ENCODE measurements at regions not wholly inside any gene's neighbourhood (a gene's known extent, or its start where the extent isn't known, plus 50 kb on each side); places are given as distances from the start of the nearest gene placed in this dataset.

DNA sequence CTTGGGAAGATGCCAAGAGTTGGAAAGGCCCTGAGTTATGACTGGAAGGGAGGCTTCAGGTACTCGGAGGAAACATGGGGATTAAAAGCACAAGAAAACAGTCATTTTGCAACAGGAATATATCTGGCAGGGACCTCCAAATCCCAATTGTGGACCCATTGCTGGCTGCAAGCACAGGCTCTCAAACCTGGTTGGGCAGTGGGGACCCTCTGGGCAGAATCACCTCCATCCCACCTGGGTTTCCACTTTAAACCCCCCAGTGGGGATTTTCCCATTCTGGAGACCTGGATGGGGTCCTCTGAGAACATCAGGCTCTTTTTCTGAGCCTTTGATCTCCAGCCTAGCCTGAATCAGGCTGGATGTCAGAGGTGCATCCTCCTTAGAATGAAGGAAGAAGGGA is 177.8 kb downstream of the ASMT start:
- no peak for TF ChIP-seq EZH2 (IDR thresholded peaks at IDR 0.05; ENCODE audit: borderline replicate concordance, insufficient read depth, low read depth, low read length, poor library complexity, severe bottlenecking)
- TF ChIP-seq, protein P1, sequence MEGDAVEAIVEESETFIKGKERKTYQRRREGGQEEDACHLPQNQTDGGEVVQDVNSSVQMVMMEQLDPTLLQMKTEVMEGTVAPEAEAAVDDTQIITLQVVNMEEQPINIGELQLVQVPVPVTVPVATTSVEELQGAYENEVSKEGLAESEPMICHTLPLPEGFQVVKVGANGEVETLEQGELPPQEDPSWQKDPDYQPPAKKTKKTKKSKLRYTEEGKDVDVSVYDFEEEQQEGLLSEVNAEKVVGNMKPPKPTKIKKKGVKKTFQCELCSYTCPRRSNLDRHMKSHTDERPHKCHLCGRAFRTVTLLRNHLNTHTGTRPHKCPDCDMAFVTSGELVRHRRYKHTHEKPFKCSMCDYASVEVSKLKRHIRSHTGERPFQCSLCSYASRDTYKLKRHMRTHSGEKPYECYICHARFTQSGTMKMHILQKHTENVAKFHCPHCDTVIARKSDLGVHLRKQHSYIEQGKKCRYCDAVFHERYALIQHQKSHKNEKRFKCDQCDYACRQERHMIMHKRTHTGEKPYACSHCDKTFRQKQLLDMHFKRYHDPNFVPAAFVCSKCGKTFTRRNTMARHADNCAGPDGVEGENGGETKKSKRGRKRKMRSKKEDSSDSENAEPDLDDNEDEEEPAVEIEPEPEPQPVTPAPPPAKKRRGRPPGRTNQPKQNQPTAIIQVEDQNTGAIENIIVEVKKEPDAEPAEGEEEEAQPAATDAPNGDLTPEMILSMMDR (IDR thresholded peaks at IDR 0.05) = no peak
- DNase-seq (no peak), ATAC-seq (ENCODE audit: low read depth) (no peak)
- intact Hi-C loops (cut with micrococcal nuclease) = no loop called here
- Histone ChIP-seq H3K27me3 (replicated peaks in 1 of 4; ENCODE audit: control extremely low read depth in 1 of 4, control insufficient read depth in 3 of 4, insufficient read depth in 4 of 4, low read length in 3 of 4) (no peaks in the 10 kb centered on the region), H3K4me3 (ENCODE audit: control extremely low read depth in 1 of 5, extremely low read depth in 1 of 5, insufficient read depth in 1 of 5, low read depth in 2 of 5, low read length in 4 of 5) (no peak overlapping the region), H3K36me3 (replicated peaks in 1 of 2; ENCODE audit: control extremely low read depth in 1 of 2, control insufficient read depth in 1 of 2, extremely low read depth in 1 of 2, insufficient read depth in 2 of 2, low read length in 1 of 2) (no peaks in the 10 kb centered on the region), H3K4me1 (ENCODE audit: control insufficient read depth in 2 of 2, insufficient read depth in 2 of 2, low read length in 2 of 2) (no peaks in the 10 kb centered on the region), H3K9ac (ENCODE audit: low read length) (no peak overlapping the region), H2AFZ (ENCODE audit: insufficient read depth, low read depth, low read length, poor library complexity, severe bottlenecking) (no peak overlapping the region), H3K9me3 (ENCODE audit: control extremely low read depth in 1 of 3, control insufficient read depth in 2 of 3, insufficient read depth in 1 of 3, low read length in 2 of 3) (peaks cover 0 to 13% (median 0%) of the 10 kb centered on the region in 3 donors), H4K20me1 (ENCODE audit: control insufficient read depth, insufficient read depth, low read length, poor library complexity, severe bottlenecking) (no peaks in the 10 kb centered on the region), H3K27ac (ENCODE audit: low read length in 2 of 2) (no peak overlapping the region), H3K79me2 (ENCODE audit: control insufficient read depth, insufficient read depth, low read length) (no peaks in the 10 kb centered on the region), H3K4me2 (replicated peaks; ENCODE audit: low read depth, low read length, poor library complexity, severe bottlenecking) (no peak overlapping the region)
- CTCF ChIA-PET = no interaction called here
- WGBS (ENCODE audit: insufficient coverage) = 100% methylated on average over 1 of the region's 1 CpG
- Mint-ChIP-seq H3K27me3 (peaks cover 3% of the 10 kb centered on the region), H3K4me1 (no peaks in the 10 kb centered on the region), H3K4me3 (no peak overlapping the region), H3K9me3 (ENCODE audit: insufficient read depth) (no peaks in the 10 kb centered on the region), H3K27ac (no peak overlapping the region)
- POLR2A ChIA-PET = no interaction called here

DNA sequence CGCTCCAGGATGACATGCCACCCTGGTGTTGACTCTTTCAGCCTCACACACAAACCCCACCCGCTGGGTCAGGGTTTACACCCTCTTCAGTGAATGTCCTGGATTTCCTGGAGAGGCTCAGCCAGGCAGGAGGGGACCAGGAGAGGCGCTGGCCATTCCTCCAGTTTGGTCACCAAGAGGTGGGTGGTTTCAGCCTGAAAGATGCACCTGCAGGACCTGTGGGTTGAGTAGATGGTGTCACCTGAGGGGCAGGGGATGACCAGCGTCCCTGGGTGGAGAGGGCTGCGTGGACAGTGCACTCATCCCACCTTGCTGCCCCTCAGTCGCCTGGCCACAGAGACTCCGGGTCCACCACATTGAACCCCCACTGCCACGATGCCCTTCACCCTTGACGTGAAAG is 179.7 kb downstream of the ASMT start:
- TF ChIP-seq, protein P1 (IDR thresholded peaks at IDR 0.05) = no peak
- TF ChIP-seq EZH2 (IDR thresholded peaks at IDR 0.05; ENCODE audit: borderline replicate concordance, insufficient read depth, low read depth, low read length, poor library complexity, severe bottlenecking) = no peak
- H3K9me3 ChIP-seq (ENCODE audit: control extremely low read depth in 1 of 3, control insufficient read depth in 2 of 3, insufficient read depth in 1 of 3, low read length in 2 of 3) = peaks cover 0 to 4% (median 0%) of the 10 kb centered on the region in 3 donors
- H3K4me1 ChIP-seq (ENCODE audit: control insufficient read depth in 2 of 2, insufficient read depth in 2 of 2, low read length in 2 of 2) = no peaks in the 10 kb centered on the region
- H3K4me3 ChIP-seq (ENCODE audit: control extremely low read depth in 1 of 5, extremely low read depth in 1 of 5, insufficient read depth in 1 of 5, low read depth in 2 of 5, low read length in 4 of 5) = no peak overlapping the region
- intact Hi-C loops (cut with micrococcal nuclease) = no loop called here
- no peak overlapping the region for H3K27ac Mint-ChIP-seq
- no peak overlapping the region for H3K4me2 ChIP-seq (replicated peaks; ENCODE audit: low read depth, low read length, poor library complexity, severe bottlenecking)
- CTCF ChIA-PET = no interaction called here
- H3K9me3 Mint-ChIP-seq (ENCODE audit: insufficient read depth) = no peaks in the 10 kb centered on the region
- ATAC-seq (ENCODE audit: low read depth) (no peak), DNase-seq (no peak)
- whole genome bisulfite sequencing (ENCODE audit: insufficient coverage) = 74% methylated on average over 5 of the region's 9 CpGs
- H3K4me1 Mint-ChIP-seq = no peaks in the 10 kb centered on the region
- H4K20me1 ChIP-seq (ENCODE audit: control insufficient read depth, insufficient read depth, low read length, poor library complexity, severe bottlenecking) = no peaks in the 10 kb centered on the region
- H3K36me3 ChIP-seq (replicated peaks in 1 of 2; ENCODE audit: control extremely low read depth in 1 of 2, control insufficient read depth in 1 of 2, extremely low read depth in 1 of 2, insufficient read depth in 2 of 2, low read length in 1 of 2) = no peaks in the 10 kb centered on the region
- POLR2A ChIA-PET = no interaction called here
- H3K79me2 ChIP-seq (ENCODE audit: control insufficient read depth, insufficient read depth, low read length) = no peaks in the 10 kb centered on the region
- H3K27ac ChIP-seq (ENCODE audit: low read length in 2 of 2) = no peak overlapping the region
- no peaks in the 10 kb centered on the region for H3K27me3 ChIP-seq (replicated peaks in 1 of 4; ENCODE audit: control extremely low read depth in 1 of 4, control insufficient read depth in 3 of 4, insufficient read depth in 4 of 4, low read length in 3 of 4)
- H3K4me3 Mint-ChIP-seq = no peak overlapping the region
- H3K9ac ChIP-seq (ENCODE audit: low read length) = no peak overlapping the region
- H3K27me3 Mint-ChIP-seq = peaks cover 3% of the 10 kb centered on the region
- H2AFZ ChIP-seq (ENCODE audit: insufficient read depth, low read depth, low read length, poor library complexity, severe bottlenecking) = no peak overlapping the region
